GM12872 (cell line): ENCODE measurements at regions not wholly inside any gene's neighbourhood (a gene's known extent, or its start where the extent isn't known, plus 50 kb on each side); places are given as distances from the start of the nearest gene placed in this dataset.

Experiments used
- TF ChIP-seq, protein P1 (sequence below): IDR thresholded peaks from 3 replicates; pipeline ENCODE4 v1.5.1; 2011; ENCODE audit warnings: low read depth, mild to moderate bottlenecking, low read length, moderate library complexity; ENCODE audit not compliant: insufficient read depth

GRCh38 chr5:74419468-74419867 lies 221.1 kb downstream of the ENC1 start:
- TF ChIP-seq, protein P1, sequence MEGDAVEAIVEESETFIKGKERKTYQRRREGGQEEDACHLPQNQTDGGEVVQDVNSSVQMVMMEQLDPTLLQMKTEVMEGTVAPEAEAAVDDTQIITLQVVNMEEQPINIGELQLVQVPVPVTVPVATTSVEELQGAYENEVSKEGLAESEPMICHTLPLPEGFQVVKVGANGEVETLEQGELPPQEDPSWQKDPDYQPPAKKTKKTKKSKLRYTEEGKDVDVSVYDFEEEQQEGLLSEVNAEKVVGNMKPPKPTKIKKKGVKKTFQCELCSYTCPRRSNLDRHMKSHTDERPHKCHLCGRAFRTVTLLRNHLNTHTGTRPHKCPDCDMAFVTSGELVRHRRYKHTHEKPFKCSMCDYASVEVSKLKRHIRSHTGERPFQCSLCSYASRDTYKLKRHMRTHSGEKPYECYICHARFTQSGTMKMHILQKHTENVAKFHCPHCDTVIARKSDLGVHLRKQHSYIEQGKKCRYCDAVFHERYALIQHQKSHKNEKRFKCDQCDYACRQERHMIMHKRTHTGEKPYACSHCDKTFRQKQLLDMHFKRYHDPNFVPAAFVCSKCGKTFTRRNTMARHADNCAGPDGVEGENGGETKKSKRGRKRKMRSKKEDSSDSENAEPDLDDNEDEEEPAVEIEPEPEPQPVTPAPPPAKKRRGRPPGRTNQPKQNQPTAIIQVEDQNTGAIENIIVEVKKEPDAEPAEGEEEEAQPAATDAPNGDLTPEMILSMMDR: no peak

DNA sequence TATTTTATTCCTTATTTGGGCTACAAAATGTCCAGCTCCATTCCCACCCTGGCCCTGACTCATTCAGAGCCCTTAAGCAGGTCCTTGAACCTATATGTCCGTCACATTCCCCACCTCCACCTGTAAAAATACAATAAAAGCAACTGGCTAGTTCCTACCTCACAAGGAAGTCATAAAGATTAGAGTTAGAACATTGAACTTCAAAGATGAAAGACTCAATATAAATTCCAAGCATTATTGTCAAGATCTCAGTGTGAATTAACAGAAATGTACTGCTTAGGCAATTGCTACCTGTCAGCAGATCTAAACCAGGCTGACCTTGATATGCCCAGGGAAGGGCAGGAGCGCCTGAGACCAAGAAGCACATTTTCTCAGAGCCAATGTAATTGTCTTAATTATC lies 221.8 kb downstream of the ENC1 start:
- TF ChIP-seq, protein P1: no peak

DNA sequence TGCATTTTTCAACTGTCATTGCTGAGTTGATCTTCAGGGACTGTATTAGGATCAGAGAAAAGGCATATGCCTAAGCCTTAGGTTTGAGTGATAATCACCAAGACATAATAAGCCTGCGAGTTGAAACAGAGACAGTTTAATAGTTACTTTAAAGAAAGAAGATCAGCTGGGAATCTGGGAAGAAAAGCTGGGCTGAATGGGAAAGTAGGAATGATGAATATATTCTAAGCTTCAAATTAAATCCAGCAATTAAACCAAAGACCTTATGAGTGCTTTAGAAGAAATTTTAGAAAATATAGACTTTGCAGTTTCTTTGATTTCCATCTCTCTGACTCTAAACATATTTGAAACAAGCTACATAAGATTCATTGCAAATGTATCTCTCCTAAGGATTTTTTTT lies 222.3 kb downstream of the ENC1 start:
- TF ChIP-seq, protein P1: no peak

GRCh38 chr5:74415695-74416102 lies 224.8 kb downstream of the ENC1 start:
- TF ChIP-seq, protein P1: no peak

DNA sequence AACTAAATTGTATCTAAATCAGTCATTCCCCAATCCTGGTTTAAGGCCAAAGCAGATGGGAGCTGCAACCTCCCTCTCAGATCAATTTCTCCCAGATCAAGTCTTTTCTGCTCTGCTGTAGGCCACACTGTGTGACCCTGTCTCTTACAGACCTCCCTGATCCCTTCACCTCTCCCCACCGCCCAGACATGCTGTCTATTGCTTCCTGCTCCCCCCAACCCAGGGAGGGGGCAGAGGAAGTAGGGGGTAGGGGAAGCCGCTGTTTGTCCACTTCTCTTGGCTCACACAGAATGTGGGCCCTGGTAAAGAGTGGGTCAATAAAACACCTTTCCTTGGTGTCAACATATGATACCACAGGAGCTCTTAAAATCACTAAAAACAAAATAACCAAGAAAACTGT lies 226.3 kb downstream of the ENC1 start:
- TF ChIP-seq, protein P1: no peak

GRCh38 chr5:74413403-74414048 lies 227.0 kb downstream of the ENC1 start:
- TF ChIP-seq, protein P1: no peak

- TF ChIP-seq, protein P1: no peak
Observed at GRCh38 chr5:74412066-74412465, 228.5 kb downstream of the ENC1 start.

DNA sequence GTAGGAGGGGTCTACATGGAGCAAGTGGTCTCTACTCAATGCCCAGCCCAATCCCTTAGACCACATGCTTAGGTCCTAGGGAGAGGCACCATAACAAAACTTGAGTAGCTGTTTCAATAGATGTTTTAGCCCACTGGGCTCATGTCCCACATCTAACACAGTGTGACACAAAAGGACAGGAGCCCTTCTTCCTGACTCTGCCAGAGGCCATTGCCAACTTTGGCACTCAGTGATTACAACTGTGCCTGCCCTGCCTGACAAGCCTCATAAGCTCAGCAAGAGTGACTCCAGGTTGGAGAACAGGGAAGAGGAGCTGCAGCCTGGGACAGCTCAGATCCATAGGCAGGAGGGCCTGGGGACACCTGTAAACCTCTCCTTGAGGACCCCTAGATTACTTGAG lies 230.8 kb downstream of the ENC1 start:
- TF ChIP-seq, protein P1: no peak
